Hippocampal formation (tissue), 2 donors: ENCODE measurements at regions not wholly inside any gene's neighbourhood (a gene's known extent, or its start where the extent isn't known, plus 50 kb on each side); places are given as distances from the start of the nearest gene placed in this dataset.
"Not testable (repeated sequence)": the region's sequence is repeated elsewhere in the genome, so short reads cannot be mapped to it uniquely, and the experiment has no call there.

Source experiments
- DNase-seq, 2 donors: peaks; one replicate each; lab custom pipeline; 2025; lab: John Stamatoyannopoulos, UW

- no peak for DNase-seq
Observed at GRCh38 chr5:82493221-82493620, 215.1 kb upstream of the RPS23 start.

DNA sequence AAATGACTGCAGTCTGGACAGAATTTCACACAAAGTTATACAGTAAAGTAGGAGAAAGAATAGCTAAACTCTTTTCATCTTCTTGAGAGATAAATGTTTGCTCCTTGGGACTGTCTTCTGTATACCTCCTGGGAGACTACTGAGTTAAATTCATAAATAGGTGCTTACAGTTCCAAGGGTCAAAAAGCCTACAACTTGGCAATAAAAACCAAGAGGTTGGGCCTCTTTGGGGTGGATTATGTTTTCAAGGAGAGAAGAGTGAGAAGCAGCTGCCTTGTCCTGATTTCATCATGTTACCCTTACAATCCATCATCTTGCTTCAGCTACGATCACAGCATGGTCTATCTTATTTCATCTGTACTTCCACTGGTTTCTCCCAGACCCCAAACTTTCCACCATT lies 213.2 kb upstream of the RPS23 start:
- no peak for DNase-seq

GRCh38 chr5:82489683-82490082 lies 211.5 kb upstream of the RPS23 start:
- DNase-seq, result no peak

DNA sequence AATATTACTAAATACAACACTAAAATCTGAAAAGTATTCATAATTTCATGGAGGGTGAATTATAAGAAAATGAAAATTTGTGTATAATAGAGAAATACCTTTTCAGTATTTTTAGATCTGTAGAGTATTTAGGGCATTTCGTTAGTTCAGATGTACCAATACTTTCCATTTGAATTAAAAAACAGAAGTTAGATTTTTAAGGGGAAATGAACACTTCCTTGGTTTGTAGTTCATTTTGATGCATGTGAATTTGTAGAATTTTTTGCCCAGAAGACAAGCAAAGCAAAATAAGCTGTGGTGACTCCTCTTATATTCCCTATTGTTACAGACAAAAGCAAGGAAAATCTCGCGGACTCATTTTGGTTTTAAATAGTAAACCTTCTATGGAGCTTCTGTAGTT lies 209.0 kb upstream of the RPS23 start:
- DNase-seq, result no peak

DNA sequence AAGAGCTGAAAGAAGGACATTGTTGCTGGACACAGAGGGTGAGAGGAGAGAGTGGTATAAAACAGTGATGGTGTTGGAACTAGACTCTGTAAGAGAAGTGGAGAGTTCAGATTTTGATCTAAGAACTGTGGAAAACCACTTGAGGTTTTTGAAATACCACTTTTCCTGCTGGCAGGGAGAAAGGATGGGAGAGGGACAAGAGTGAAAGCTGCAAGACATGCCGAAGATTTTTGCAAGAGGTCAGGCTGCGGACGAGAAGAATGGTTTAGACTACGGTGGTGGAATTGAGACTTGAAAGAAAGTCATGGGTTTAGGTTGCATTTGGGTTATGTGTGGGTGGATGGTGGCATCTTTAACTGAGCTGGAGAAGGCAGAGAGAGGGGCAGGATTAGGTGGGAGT lies 202.2 kb upstream of the RPS23 start:
- no peak for DNase-seq

GRCh38 chr5:82476155-82476554 lies 198.0 kb upstream of the RPS23 start:
- DNase-seq, result no peak

DNA sequence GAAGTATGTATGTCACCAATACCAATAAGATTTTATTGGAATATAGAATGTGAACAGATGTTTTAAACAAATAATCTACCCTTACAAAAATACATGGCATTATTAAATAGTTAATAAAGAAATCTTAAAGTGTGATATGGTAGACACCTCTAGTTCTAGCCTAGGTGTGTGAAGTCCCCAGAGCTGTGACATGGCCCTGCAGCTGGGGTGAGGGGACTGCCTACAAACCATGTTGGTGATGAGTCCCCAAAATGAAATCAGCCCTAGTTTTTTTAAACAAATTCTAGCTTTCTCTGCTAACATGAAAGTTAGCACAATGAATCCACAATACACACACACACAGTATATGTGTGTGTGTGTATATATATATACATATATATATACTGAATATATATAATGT lies 195.1 kb upstream of the RPS23 start:
- no peak for DNase-seq

- no peak for DNase-seq
Observed at GRCh38 chr5:82470185-82470994, 192.2 kb upstream of the RPS23 start.

DNA sequence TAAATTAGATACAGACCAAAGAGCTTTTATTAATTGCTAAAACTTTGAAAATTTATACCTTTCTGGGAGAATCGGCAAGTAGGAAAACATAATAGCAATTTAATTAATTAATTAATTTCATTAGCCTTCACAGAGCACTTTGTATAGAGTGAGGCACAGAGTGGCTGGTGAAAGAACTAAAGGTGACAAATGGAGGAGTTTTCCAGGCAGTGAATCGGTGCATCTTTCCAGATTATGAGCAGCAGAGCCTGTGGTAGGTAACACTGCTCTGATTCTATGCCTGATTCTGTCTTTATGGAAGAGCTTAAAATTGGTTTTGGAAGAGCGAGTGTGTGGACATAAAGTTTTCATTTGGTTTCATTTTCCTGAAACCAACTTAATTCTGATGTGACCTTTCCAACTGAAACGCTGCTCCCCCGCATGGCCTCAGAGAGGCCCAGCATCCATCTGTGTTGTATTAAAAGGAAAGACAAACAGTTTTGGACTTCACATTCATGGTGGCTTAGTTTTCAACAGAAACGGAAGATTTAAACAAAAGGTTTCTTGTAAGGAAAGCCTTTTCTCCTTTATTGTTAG lies 188.9 kb upstream of the RPS23 start:
- no peak for DNase-seq

- DNase-seq, result no peak
Observed at GRCh38 chr5:82465235-82465634, 187.1 kb upstream of the RPS23 start.

DNA sequence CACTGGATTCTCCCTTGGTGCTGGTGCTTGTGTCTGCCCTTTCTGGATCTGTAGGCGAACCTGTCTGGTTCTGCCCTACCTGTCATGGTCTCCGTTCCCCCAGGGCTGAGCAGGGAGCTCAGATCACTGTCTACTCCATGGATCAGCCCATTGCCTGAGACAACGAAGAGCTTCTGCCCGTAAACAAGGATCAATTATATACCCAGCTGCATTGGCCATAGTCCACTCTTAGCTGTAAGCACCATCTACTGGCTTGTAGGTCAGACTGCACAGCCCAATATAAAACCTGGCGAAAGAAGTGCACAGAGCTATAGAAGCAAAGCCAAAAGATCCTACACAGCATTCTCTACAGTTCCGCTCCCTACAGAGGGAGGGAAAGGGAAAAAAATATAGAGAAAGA lies 181.5 kb upstream of the RPS23 start:
- DNase-seq, result no peak

GRCh38 chr5:82455317-82455716 lies 177.2 kb upstream of the RPS23 start:
- DNase-seq, result not testable (repeated sequence)

- DNase-seq, result no peak
Observed at GRCh38 chr5:82448374-82448773, 170.2 kb upstream of the RPS23 start.

GRCh38 chr5:82447913-82448312 lies 169.8 kb upstream of the RPS23 start:
- no peak for DNase-seq

DNA sequence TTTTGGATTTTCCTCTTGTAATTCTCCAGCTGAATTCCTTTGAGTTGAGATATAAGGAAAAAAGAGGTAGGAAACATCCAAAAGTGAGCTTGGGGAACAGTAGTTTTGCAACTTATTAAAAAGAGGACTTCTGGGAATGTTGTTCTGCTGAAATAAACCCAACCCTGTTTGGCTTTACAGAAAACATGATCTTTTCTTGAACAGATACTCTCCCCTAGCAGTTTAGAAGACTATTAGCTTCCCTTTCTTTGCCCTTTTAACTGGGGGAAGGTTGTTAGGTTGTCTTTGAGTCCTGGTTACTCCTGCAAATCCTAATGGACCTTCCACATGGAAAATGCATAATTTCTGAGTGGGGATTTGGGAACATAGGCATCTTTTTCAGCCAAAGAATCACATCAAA lies 168.7 kb upstream of the RPS23 start:
- DNase-seq, result no peak

DNA sequence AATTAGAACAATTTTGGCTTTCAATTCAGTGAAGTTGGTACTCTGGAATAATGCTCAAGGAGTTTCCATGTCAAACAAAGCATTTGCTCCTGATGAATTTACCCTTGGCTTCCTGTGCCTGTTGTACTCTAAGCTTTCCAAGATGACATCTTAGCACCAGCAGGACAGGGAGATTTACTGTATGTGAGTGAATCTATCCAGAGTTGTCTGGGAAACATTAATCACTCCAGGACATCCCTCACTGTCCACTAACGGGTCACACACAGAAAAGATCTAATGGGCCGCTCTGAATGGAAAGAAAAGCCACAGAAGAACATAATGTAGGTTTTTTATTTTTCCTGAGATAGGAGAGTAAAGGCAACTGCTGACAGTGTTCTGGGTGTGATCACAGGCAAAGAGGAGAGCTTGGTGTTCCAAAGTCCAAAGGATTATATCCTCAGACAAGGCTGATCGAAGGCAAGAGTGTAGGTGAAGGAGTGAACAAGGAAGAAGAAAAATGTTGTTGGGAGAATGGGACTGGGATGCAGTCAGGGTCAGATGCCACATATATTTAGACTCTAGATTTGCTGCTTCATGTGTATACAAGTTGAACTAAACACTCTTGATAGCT lies 167.7 kb upstream of the RPS23 start:
- DNase-seq, result no peak

DNA sequence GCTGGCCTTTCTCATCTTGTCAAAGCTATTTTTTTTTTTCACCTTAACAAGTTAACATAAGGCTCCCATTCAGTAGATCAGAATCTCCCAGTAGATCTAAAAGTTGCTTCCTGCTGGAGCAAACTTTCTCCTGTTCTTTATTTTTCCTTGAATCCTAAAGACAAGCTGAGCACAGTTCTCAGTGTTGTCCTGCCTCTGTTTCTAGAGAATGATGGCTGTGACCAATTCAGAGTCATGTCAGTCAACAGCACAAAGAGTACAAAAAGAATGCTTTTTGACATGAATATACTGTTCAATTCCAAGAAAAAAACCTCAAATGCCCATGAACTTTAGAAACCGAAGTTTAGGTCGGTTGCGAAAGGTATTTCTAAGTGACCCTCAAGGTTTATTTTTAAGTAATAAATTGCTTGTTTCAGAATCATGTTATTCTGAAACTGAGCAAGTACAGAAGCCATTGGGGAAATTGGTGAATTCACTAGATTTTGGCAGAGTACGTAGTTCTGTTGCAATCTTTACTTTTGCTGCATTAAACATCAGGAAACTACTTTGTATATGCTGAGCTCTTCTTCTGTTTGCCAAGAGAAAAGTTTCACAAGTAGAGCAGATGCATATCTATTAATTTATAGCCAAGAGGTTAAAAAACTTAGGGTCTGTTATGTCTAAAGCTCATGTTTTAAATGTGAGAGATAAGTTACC lies 161.7 kb upstream of the RPS23 start:
- DNase-seq, result no peak

DNA sequence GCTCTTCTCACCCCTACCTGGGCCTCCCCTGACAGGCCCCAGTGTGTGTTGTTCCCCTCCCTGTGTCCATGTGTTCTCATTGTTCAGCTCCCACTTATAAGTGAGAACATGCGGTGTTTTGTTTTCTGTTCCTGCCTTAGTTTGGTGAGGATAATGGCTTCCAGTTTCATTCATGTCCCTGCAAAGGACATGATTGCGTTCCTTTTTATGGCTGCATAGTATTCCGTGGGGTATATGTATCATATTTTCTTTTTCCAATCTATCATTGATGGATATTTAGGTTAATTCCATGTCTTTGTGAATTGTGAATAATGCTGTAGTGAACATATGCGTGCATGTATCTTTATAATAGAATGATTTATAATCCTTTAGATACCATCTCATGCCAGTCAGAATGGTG lies 159.4 kb upstream of the RPS23 start:
- DNase-seq, result not testable (repeated sequence)

GRCh38 chr5:82436291-82436690 lies 158.1 kb upstream of the RPS23 start:
- no peak for DNase-seq

GRCh38 chr5:82434696-82435660 lies 156.8 kb upstream of the RPS23 start:
- DNase-seq, result not testable (repeated sequence)

DNA sequence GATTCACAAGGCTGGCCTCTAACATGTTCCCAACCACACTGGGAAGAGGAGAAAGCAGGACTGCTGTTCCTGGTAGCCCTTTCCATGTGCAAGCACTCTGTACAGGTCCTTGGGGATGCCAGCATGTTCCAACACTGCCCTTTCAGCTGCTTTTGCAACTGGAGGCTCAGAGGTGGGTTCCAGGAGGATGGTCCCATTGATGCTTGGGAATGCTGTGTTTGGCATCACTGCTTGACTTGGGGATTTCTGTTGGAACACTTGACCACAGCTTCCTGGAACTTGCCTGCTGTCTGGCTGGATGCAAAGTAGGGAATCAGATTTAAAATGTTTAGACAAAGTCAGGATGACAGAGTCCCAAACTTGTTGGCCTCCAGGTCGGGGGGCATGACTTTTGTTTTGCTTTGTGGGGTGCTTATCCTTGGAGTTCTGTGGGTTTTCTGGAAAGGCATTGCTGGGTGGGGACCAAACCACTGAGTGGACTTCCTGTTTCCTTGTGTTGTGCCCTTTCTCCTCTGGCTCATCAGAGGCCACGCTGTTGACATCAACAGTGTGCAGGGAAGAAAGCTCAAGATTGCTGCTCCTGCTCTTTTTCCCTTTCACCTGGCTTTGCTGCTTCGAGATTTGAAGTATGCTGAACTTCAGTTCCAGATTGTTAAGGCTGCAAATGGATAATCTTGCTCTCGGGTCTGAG lies 148.5 kb upstream of the RPS23 start:
- DNase-seq, result no peak
